IMR-90 (cell line): ENCODE measurements at regions not wholly inside any gene's neighbourhood (a gene's known extent, or its start where the extent isn't known, plus 50 kb on each side); places are given as distances from the start of the nearest gene placed in this dataset.

ENCODE experiments used
- CTCF ChIP-seq: conservative IDR thresholded peaks from 2 replicates; pipeline ENCODE4 v1.5.1; 2012; ENCODE audit warnings: mild to moderate bottlenecking, low read depth, low read length, improper control_type of control experiment
- USF2 ChIP-seq: fragments of 150-350 bp; IDR thresholded peaks from 2 replicates; pipeline ENCODE4 v1.6.1; 2017; ENCODE audit warnings: mild to moderate bottlenecking, antibody characterized with exemption, low read length, low read depth

- no peak for TF ChIP-seq CTCF
- no peak for TF ChIP-seq USF2
Measured at GRCh38 chr11:87600938-87601337, 563.2 kb downstream of the TMEM135 start.
